Stimulated activated CD4-positive, alpha-beta T cell treated with anti-CD3 and anti-CD28 coated beads, Interleukin-2, amount 100 ng/mL, for 24 hours (primary cell): ENCODE measurements at regions not wholly inside any gene's neighbourhood (a gene's known extent, or its start where the extent isn't known, plus 50 kb on each side); places are given as distances from the start of the nearest gene placed in this dataset.

Experiments used
- DNase-seq, 2 donors: peaks; one replicate each; pipeline ENCODE4 v3.0.0-alpha.2; 2020

- no peak for DNase-seq
Observed at GRCh38 chr20:39853636-39854035, 835.4 kb downstream of the MAFB start.

- no peak for DNase-seq
Observed at GRCh38 chr20:39853050-39853449, 836.0 kb downstream of the MAFB start.

- DNase-seq = no peak
Observed at GRCh38 chr20:39851459-39851858, 837.6 kb downstream of the MAFB start.

- no peak for DNase-seq
Observed at GRCh38 chr20:39850821-39851330, 838.2 kb downstream of the MAFB start.

GRCh38 chr20:39850246-39850645 is 838.8 kb downstream of the MAFB start:
- no peak for DNase-seq

GRCh38 chr20:39849664-39850063 is 839.4 kb downstream of the MAFB start:
- no peak for DNase-seq

- no peak for DNase-seq
Observed at GRCh38 chr20:39849171-39849570, 839.9 kb downstream of the MAFB start.

GRCh38 chr20:39839399-39840119 is 849.5 kb downstream of the MAFB start:
- DNase-seq = no peak

- no peak for DNase-seq
Observed at GRCh38 chr20:39837561-39837960, 851.5 kb downstream of the MAFB start.

GRCh38 chr20:39835130-39835842 is 853.8 kb downstream of the MAFB start:
- no peak for DNase-seq

GRCh38 chr20:39830903-39831302 is 858.1 kb downstream of the MAFB start:
- DNase-seq = no peak

- DNase-seq = no peak
Observed at GRCh38 chr20:39829661-39830060, 859.4 kb downstream of the MAFB start.

- no peak for DNase-seq
Observed at GRCh38 chr20:39829256-39829655, 859.8 kb downstream of the MAFB start.

- DNase-seq = no peak
Observed at GRCh38 chr20:39825950-39826349, 863.1 kb downstream of the MAFB start.

- no peak for DNase-seq
Observed at GRCh38 chr20:39825524-39825923, 863.4 kb downstream of the DHX35 start.

GRCh38 chr20:39823224-39823623 is 861.1 kb downstream of the DHX35 start:
- DNase-seq = no peak

- DNase-seq = no peak
Observed at GRCh38 chr20:39822667-39823066, 860.5 kb downstream of the DHX35 start.

GRCh38 chr20:39813190-39813829 is 851.2 kb downstream of the DHX35 start:
- DNase-seq = no peak

GRCh38 chr20:39812116-39812515 is 850.0 kb downstream of the DHX35 start:
- no peak for DNase-seq

- DNase-seq = no peak
Observed at GRCh38 chr20:39810309-39810708, 848.2 kb downstream of the DHX35 start.

GRCh38 chr20:39808613-39809012 is 846.5 kb downstream of the DHX35 start:
- DNase-seq = no peak

- DNase-seq = no peak
Observed at GRCh38 chr20:39800548-39800947, 838.4 kb downstream of the DHX35 start.

- no peak for DNase-seq
Observed at GRCh38 chr20:39800111-39800510, 838.0 kb downstream of the DHX35 start.
